ENCODE measurements at regions not wholly inside any gene's neighbourhood (a gene's known extent, or its start where the extent isn't known, plus 50 kb on each side); places are given as distances from the start of the nearest gene placed in this dataset.
"Not testable (repeated sequence)": the region's sequence is repeated elsewhere in the genome, so short reads cannot be mapped to it uniquely, and the experiment has no call there.

DNA sequence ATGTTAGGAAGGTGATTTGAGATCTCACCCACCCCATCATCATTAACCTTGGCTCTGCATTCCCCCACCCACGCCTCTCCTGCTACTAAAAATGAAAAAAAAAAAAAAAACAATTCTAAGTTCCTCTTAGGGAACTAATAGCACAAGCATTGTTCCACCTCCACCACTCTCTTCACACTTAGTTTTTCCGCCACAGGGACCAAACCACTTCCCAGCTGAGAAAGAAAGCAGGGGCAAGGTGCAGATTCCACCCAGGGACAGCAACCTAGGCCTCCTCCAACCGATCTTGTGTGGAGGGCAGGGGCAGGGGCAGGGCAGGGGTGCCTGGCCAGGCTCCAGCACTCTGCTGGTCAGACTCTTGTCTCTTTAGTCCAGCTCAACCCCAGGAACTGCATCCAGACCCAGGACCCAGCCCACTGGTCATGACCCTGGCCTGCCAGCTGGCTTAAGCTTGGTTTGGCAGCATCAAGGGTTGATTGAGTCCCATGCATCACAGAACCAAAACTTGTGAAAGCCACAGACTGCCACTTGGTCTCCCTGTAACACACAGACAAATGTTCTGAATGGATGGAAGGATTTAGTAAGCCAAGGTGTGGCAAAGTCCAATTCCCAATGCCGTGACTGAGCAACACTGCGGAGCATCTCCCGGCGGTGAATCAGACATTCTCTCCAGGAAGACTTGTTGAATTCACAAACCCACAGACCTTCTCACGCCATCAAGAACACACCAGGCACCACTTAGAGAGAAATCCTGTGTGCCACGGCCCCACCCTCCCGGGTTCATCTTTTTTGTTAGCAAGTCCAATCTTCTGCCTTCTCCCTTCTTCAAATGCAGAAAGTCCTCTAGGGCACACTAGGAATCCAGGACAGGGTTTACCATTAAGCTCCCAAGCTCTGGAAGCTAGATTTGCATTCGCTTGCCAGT lies 900.5 kb downstream of the TUBA3C start:
- H3K9me3 ChIP-seq (ENCODE audit: control insufficient read depth, low read depth, low read length); H3K36me3 ChIP-seq (ENCODE audit: control insufficient read depth, insufficient read depth, low read length); DNase-seq; H3K27ac ChIP-seq (ENCODE audit: low read length); H3K4me1 ChIP-seq (ENCODE audit: control insufficient read depth, insufficient read depth, low read length); H3K27me3 ChIP-seq (ENCODE audit: control insufficient read depth, insufficient read depth, low read length); H3K4me3 ChIP-seq (ENCODE audit: low read length): not testable (repeated sequence)
- no CpG with 5 or more reads among the region's 11 CpGs for WGBS (ENCODE audit: insufficient coverage, low lambda C conversion rate)

DNA sequence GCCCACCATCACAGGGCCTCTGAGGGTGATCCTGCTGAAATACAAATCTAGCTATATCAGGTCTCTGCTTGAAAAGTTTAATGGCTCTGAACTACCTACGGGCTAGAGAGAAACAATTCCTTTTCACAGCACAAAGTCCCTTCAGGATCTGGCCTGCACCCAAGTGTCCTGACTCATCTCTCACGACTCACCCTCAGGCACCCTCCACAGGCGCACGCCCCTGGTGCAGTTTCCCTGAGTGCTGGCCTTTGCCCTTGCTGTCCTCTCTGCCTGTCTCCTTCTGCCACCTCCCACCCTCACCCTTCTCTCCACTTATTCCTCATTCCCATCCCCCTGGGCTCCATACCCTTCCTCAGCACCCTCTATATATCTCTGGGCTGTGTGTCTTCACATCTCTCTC lies 901.7 kb downstream of the TUBA3C start:
- DNase-seq; H3K27ac ChIP-seq (ENCODE audit: low read length); H3K4me3 ChIP-seq (ENCODE audit: low read length); H3K36me3 ChIP-seq (ENCODE audit: control insufficient read depth, insufficient read depth, low read length); H3K27me3 ChIP-seq (ENCODE audit: control insufficient read depth, insufficient read depth, low read length); H3K9me3 ChIP-seq (ENCODE audit: control insufficient read depth, low read depth, low read length); H3K4me1 ChIP-seq (ENCODE audit: control insufficient read depth, insufficient read depth, low read length): not testable (repeated sequence)
- WGBS (ENCODE audit: insufficient coverage, low lambda C conversion rate): no CpG with 5 or more reads among the region's 4 CpGs

DNA sequence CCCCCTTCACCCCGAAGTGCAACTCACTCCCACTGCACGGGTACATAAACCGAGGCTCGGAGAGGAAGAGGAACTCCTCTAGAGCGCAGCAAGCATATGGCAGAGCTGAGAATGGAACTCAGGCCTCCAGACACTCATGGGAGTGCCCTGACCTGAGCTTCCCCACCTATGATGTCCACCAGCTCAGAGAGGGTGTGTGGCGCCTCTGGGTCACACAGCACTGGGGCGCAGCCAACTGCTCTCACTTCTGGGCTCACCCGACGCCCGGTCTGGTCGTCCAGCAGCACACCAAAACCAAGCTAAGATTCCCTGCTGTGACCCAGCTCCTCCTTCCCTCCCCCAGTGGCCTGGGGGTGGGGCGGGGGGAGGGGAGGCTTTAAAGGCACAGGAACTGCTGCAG lies 904.3 kb downstream of the TUBA3C start:
- not testable (repeated sequence) for H3K36me3 ChIP-seq (ENCODE audit: control insufficient read depth, insufficient read depth, low read length); H3K4me3 ChIP-seq (ENCODE audit: low read length); H3K27me3 ChIP-seq (ENCODE audit: control insufficient read depth, insufficient read depth, low read length); H3K4me1 ChIP-seq (ENCODE audit: control insufficient read depth, insufficient read depth, low read length); H3K27ac ChIP-seq (ENCODE audit: low read length); DNase-seq; H3K9me3 ChIP-seq (ENCODE audit: control insufficient read depth, low read depth, low read length)
- WGBS (ENCODE audit: insufficient coverage, low lambda C conversion rate): no CpG with 5 or more reads among the region's 12 CpGs

DNA sequence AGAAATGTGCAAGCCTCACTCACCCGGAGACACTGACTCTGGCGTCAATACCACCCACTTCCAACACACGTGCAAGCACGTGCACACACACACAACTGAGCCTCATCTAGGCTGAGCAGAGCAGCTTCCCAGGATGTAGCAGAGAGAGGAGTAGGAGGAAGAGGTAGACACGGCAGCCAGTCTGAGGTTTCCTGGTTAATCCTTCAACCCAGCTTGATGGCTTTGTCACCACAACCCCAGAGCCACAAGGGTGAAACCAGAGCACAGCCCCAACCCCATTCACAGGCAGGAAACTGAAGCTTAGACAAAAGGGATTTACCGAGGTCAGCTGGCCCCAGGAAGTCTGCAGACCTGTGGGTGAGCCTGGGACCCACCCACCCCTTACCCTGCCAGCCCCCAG lies 905.3 kb downstream of the TUBA3C start:
- not testable (repeated sequence) for H3K27me3 ChIP-seq (ENCODE audit: control insufficient read depth, insufficient read depth, low read length); H3K27ac ChIP-seq (ENCODE audit: low read length); H3K9me3 ChIP-seq (ENCODE audit: control insufficient read depth, low read depth, low read length); DNase-seq; H3K4me1 ChIP-seq (ENCODE audit: control insufficient read depth, insufficient read depth, low read length); H3K4me3 ChIP-seq (ENCODE audit: low read length); H3K36me3 ChIP-seq (ENCODE audit: control insufficient read depth, insufficient read depth, low read length)
- WGBS (ENCODE audit: insufficient coverage, low lambda C conversion rate): no CpG with 5 or more reads among the region's 6 CpGs

DNA sequence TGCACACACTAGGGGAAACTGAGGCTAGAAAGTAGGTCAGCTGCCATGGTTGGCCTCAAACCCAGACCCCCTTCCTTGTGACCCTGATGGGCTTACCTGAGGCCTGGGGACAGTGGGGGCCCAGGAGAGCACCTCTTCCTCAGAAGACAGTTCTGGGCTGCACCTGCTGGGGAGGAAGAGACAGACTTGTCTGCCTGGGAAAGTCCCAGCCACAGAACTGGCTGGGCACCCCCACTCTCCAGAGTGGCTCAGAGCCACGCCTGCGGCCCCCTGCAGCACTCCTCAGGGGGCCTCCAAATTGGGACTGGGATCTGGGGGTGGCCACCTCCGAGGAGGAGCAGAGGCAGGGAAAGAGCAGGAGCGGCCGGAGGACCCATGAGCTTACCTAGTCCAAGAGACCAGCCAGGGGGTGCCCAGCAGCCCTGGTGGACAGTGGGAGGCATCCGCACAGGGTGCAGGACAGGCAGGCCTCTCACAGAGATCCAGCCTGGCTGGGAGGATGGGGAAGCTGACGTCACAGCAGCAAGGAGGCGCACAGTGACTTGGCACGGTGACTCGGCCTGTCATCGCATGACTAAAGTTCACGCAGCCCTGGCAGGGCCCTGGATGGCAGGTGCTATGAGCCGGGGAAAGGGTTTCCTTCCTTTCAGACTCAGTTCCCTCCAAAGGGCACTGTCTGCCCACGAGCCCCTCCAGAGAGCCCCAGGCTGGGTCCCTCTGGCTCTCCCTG lies 907.7 kb downstream of the TUBA3C start:
- H3K36me3 ChIP-seq (ENCODE audit: control insufficient read depth, insufficient read depth, low read length); H3K9me3 ChIP-seq (ENCODE audit: control insufficient read depth, low read depth, low read length); DNase-seq; H3K4me1 ChIP-seq (ENCODE audit: control insufficient read depth, insufficient read depth, low read length); H3K4me3 ChIP-seq (ENCODE audit: low read length); H3K27ac ChIP-seq (ENCODE audit: low read length); H3K27me3 ChIP-seq (ENCODE audit: control insufficient read depth, insufficient read depth, low read length): not testable (repeated sequence)
- no CpG with 5 or more reads among the region's 14 CpGs for WGBS (ENCODE audit: insufficient coverage, low lambda C conversion rate)

GRCh38 chr13:18258801-18259419 lies 922.7 kb downstream of the TUBA3C start:
- DNase-seq; H3K4me3 ChIP-seq (ENCODE audit: low read length): not testable (repeated sequence)
- WGBS (ENCODE audit: insufficient coverage, low lambda C conversion rate): no CpG with 5 or more reads among the region's 25 CpGs

GRCh38 chr13:18257686-18258085 lies 923.9 kb downstream of the TUBA3C start:
- H3K36me3 ChIP-seq (ENCODE audit: control insufficient read depth, insufficient read depth, low read length); H3K4me3 ChIP-seq (ENCODE audit: low read length); DNase-seq; H3K4me1 ChIP-seq (ENCODE audit: control insufficient read depth, insufficient read depth, low read length); H3K9me3 ChIP-seq (ENCODE audit: control insufficient read depth, low read depth, low read length); H3K27me3 ChIP-seq (ENCODE audit: control insufficient read depth, insufficient read depth, low read length); H3K27ac ChIP-seq (ENCODE audit: low read length): not testable (repeated sequence)
- no CpG with 5 or more reads among the region's 9 CpGs for WGBS (ENCODE audit: insufficient coverage, low lambda C conversion rate)

More at GRCh38 chr13:18258801-18259419, 922.7 kb downstream of the TUBA3C start:
- H3K27ac ChIP-seq (ENCODE audit: low read length); H3K4me1 ChIP-seq (ENCODE audit: control insufficient read depth, insufficient read depth, low read length); H3K9me3 ChIP-seq (ENCODE audit: control insufficient read depth, low read depth, low read length); H3K27me3 ChIP-seq (ENCODE audit: control insufficient read depth, insufficient read depth, low read length); H3K36me3 ChIP-seq (ENCODE audit: control insufficient read depth, insufficient read depth, low read length): not testable (repeated sequence)

DNA sequence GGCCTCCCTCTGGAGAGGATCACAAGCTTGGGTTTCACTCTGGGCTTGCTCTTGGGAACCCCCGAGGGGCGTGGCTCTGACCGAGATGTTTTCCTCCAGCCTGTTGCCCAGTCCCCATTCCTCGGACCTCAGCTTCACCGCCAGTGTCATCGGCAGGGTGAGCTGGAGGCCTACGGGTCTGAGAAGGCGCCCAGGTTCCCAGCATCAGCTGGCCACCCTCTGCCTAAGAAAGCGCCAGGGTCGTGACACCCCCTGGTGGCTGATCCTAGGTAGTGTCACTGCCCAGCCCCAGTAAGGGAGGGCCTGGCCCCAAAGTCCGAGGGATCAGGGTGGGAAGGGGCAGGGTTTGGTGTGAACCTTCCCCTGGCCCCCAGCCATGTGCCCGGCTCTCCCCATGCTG lies 928.8 kb downstream of the TUBA3C start:
- WGBS (ENCODE audit: insufficient coverage, low lambda C conversion rate): no CpG with 5 or more reads among the region's 12 CpGs
- peaks cover 16% of the 10 kb centered on the region for H3K9me3 ChIP-seq (ENCODE audit: control insufficient read depth, low read depth, low read length)
- DNase-seq; H3K27ac ChIP-seq (ENCODE audit: low read length); H3K36me3 ChIP-seq (ENCODE audit: control insufficient read depth, insufficient read depth, low read length); H3K27me3 ChIP-seq (ENCODE audit: control insufficient read depth, insufficient read depth, low read length); H3K4me3 ChIP-seq (ENCODE audit: low read length); H3K4me1 ChIP-seq (ENCODE audit: control insufficient read depth, insufficient read depth, low read length): not testable (repeated sequence)

GRCh38 chr13:18248533-18249240 lies 932.9 kb downstream of the TUBA3C start:
- H3K4me1 ChIP-seq (ENCODE audit: control insufficient read depth, insufficient read depth, low read length); H3K27ac ChIP-seq (ENCODE audit: low read length); H3K36me3 ChIP-seq (ENCODE audit: control insufficient read depth, insufficient read depth, low read length); DNase-seq; H3K4me3 ChIP-seq (ENCODE audit: low read length); H3K27me3 ChIP-seq (ENCODE audit: control insufficient read depth, insufficient read depth, low read length): not testable (repeated sequence)
- 70% methylated on average over 2 of the region's 12 CpGs for WGBS (ENCODE audit: insufficient coverage, low lambda C conversion rate)
- H3K9me3 ChIP-seq (ENCODE audit: control insufficient read depth, low read depth, low read length): peaks cover 12% of the 10 kb centered on the region

DNA sequence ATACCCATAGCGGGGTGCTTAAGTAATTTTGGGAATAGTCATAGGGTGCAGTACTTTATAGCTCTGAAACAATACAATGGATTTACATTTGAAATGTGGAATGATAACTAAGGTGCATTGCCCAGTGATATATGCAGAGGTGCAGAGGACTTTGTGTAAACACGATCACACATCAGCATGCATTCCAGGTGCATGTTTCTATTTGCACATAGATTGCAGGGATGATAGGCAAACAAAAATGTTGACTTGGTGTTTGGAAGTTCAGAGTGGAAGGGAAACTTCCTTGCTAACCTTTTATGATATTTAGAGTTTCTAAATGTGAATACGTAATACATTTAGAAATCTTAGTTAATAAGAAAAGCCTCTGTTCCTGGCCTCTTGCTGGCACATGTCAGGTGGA lies 941.5 kb downstream of the TUBA3C start:
- not testable (repeated sequence) for H3K4me1 ChIP-seq (ENCODE audit: control insufficient read depth, insufficient read depth, low read length); H3K27ac ChIP-seq (ENCODE audit: low read length); DNase-seq; H3K36me3 ChIP-seq (ENCODE audit: control insufficient read depth, insufficient read depth, low read length); H3K27me3 ChIP-seq (ENCODE audit: control insufficient read depth, insufficient read depth, low read length); H3K4me3 ChIP-seq (ENCODE audit: low read length)
- H3K9me3 ChIP-seq (ENCODE audit: control insufficient read depth, low read depth, low read length): peaks cover 19% of the 10 kb centered on the region
- WGBS (ENCODE audit: insufficient coverage, low lambda C conversion rate): no CpG with 5 or more reads among the region's 3 CpGs
